Tibial nerve (tissue), 4 donors: ENCODE measurements at regions not wholly inside any gene's neighbourhood (a gene's known extent, or its start where the extent isn't known, plus 50 kb on each side); places are given as distances from the start of the nearest gene placed in this dataset.

Experiments
- DNase-seq, 2 donors: peaks; one replicate each; pipeline ENCODE4 v3.0.0-alpha.2; 2019; ENCODE audit warnings: low spot score in 2 of 2
- H3K27ac ChIP-seq, 4 donors: fragments of 200-600 bp; sonication (generic) in 3 of 4; one replicate each; pipeline ENCODE4 v1.5.1; 2017 to 2019; ENCODE audit warnings: mild to moderate bottlenecking in 1 of 4
- H3K27me3 ChIP-seq, 2 donors: fragments of 200-600 bp; sonication (generic) in 1 of 2; one replicate each; pipeline versions ENCODE4 v1.5.1 to v1.6.0; 2017 to 2019
- H3K36me3 ChIP-seq, 3 donors: fragments of 200-600 bp; sonication (generic); one replicate each; pipeline ENCODE4 v1.5.1; 2018 to 2019
- H3K4me1 ChIP-seq, 4 donors: fragments of 200-600 bp; sonication (generic) in 3 of 4; one replicate each; pipeline ENCODE4 v1.5.1; 2017 to 2019
- H3K4me3 ChIP-seq, 4 donors: fragments of 200-600 bp; sonication (generic) in 3 of 4; one replicate each; pipeline ENCODE4 v1.5.1; 2017 to 2019; ENCODE audit warnings: mild to moderate bottlenecking in 1 of 4, moderate library complexity in 1 of 4
- H3K9me3 ChIP-seq, 4 donors: fragments of 200-600 bp; sonication (generic) in 3 of 4; one replicate each; pipeline ENCODE4 v1.5.1; 2017 to 2019
- CTCF ChIP-seq, 5 experiments: fragments of 200-600 bp in 3 of 5; fragments of 450-650 bp in 2 of 5; sonication (generic) in 3 of 5; IDR thresholded peaks; one replicate each; pipeline ENCODE4 v1.5.1; 2016 to 2019; ENCODE audit warnings: antibody characterized with exemption in 5 of 5, mild to moderate bottlenecking in 3 of 5, moderate library complexity in 2 of 5
- EP300 ChIP-seq, 2 donors: sonication (generic); formaldehyde crosslinking; IDR thresholded peaks; one replicate each; pipeline ENCODE4 v1.6.1; 2017; ENCODE audit warnings: antibody characterized with exemption in 2 of 2, mild to moderate bottlenecking in 1 of 2
- POLR2A ChIP-seq, 2 donors: fragments of 450-650 bp; IDR thresholded peaks; one replicate each; pipeline ENCODE4 v1.6.1; 2017; ENCODE audit warnings: antibody characterized with exemption in 2 of 2, mild to moderate bottlenecking in 2 of 2, moderate library complexity in 2 of 2
- WGBS, 2 donors: methylation state at CpG; one replicate each; pipeline ENCODE4 v1.1.5; 2018; 5-methylcytosine and 5-hydroxymethylcytosine counted together

GRCh38 chr5:92179651-92180050 lies 796.5 kb upstream of the ARRDC3 start:
- Histone ChIP-seq H3K9me3 (no peaks in the 10 kb centered on the region), H3K36me3 (no peaks in the 10 kb centered on the region), H3K27ac (no peak overlapping the region), H3K4me3 (no peak overlapping the region), H3K4me1 (no peaks in the 10 kb centered on the region), H3K27me3 (no peaks in the 10 kb centered on the region)
- WGBS, 2 donors: 42 to 60% methylated on average over 1 of the region's 1 CpG
- TF ChIP-seq EP300 (IDR thresholded peaks at IDR 0.05): no peak
- no peak for TF ChIP-seq CTCF (IDR thresholded peaks at IDR 0.05)
- no peak for TF ChIP-seq POLR2A (IDR thresholded peaks at IDR 0.05)
- DNase-seq: no peak

- Histone ChIP-seq H3K4me3 (no peak overlapping the region), H3K27me3 (no peaks in the 10 kb centered on the region), H3K4me1 (no peaks in the 10 kb centered on the region), H3K36me3 (no peaks in the 10 kb centered on the region), H3K9me3 (no peaks in the 10 kb centered on the region), H3K27ac (no peak overlapping the region)
- no peak for DNase-seq
- WGBS, 2 donors: 73 to 79% methylated on average over 1 of the region's 1 CpG
- TF ChIP-seq POLR2A (IDR thresholded peaks at IDR 0.05): no peak
- TF ChIP-seq CTCF (IDR thresholded peaks at IDR 0.05): no peak
- TF ChIP-seq EP300 (IDR thresholded peaks at IDR 0.05): no peak
Measured at GRCh38 chr5:92177926-92178487, 794.9 kb upstream of the ARRDC3 start.

- TF ChIP-seq CTCF (IDR thresholded peaks at IDR 0.05): no peak
- TF ChIP-seq EP300 (IDR thresholded peaks at IDR 0.05): no peak
- no peak for TF ChIP-seq POLR2A (IDR thresholded peaks at IDR 0.05)
- 89 to 90% methylated on average over 2 of the region's 2 CpGs for WGBS, 2 donors
- DNase-seq: no peak
- H3K4me1 ChIP-seq: no peaks in the 10 kb centered on the region
- no peaks in the 10 kb centered on the region for H3K27me3 ChIP-seq
- no peaks in the 10 kb centered on the region for H3K9me3 ChIP-seq
- no peak overlapping the region for H3K27ac ChIP-seq
- H3K36me3 ChIP-seq: no peaks in the 10 kb centered on the region
- no peak overlapping the region for H3K4me3 ChIP-seq
Measured at GRCh38 chr5:92163906-92164305, 780.8 kb upstream of the ARRDC3 start.

GRCh38 chr5:92147798-92148197 lies 764.7 kb upstream of the ARRDC3 start:
- WGBS, 2 donors: 42 to 51% methylated on average over 2 of the region's 2 CpGs
- DNase-seq: no peak
- Histone ChIP-seq H3K4me3 (no peak overlapping the region), H3K27ac (no peak overlapping the region), H3K4me1 (no peaks in the 10 kb centered on the region), H3K9me3 (no peaks in the 10 kb centered on the region), H3K27me3 (no peaks in the 10 kb centered on the region), H3K36me3 (no peaks in the 10 kb centered on the region)
- no peak for TF ChIP-seq POLR2A (IDR thresholded peaks at IDR 0.05)
- TF ChIP-seq EP300 (IDR thresholded peaks at IDR 0.05): no peak
- TF ChIP-seq CTCF (IDR thresholded peaks at IDR 0.05): no peak

- DNase-seq: no peak
- WGBS, 2 donors: 43 to 53% methylated on average over 3 of the region's 3 CpGs
- TF ChIP-seq POLR2A (IDR thresholded peaks at IDR 0.05) (no peak), EP300 (IDR thresholded peaks at IDR 0.05) (no peak)
- no peaks in the 10 kb centered on the region for H3K27me3 ChIP-seq
- no peaks in the 10 kb centered on the region for H3K4me1 ChIP-seq
- no peaks in the 10 kb centered on the region for H3K36me3 ChIP-seq
- H3K27ac ChIP-seq: no peak overlapping the region
- no peak overlapping the region for H3K4me3 ChIP-seq
- no peaks in the 10 kb centered on the region for H3K9me3 ChIP-seq
Measured at GRCh38 chr5:92147266-92147665, 764.1 kb upstream of the ARRDC3 start.

- Histone ChIP-seq H3K4me1 (no peaks in the 10 kb centered on the region), H3K27ac (no peak overlapping the region), H3K36me3 (no peaks in the 10 kb centered on the region), H3K27me3 (no peaks in the 10 kb centered on the region), H3K9me3 (no peaks in the 10 kb centered on the region), H3K4me3 (no peak overlapping the region)
- TF ChIP-seq CTCF (IDR thresholded peaks at IDR 0.05) (no peak), POLR2A (IDR thresholded peaks at IDR 0.05) (no peak), EP300 (IDR thresholded peaks at IDR 0.05) (no peak)
- DNase-seq: no peak
- 80 to 81% methylated on average over 3 of the region's 3 CpGs for WGBS, 2 donors
Measured at GRCh38 chr5:92145852-92146251, 762.7 kb upstream of the ARRDC3 start.
